GM21723 (cell line): ENCODE measurements at regions not wholly inside any gene's neighbourhood (a gene's known extent, or its start where the extent isn't known, plus 50 kb on each side); places are given as distances from the start of the nearest gene placed in this dataset.

ENCODE experiments used
- ATAC-seq: cut with Tn5 transposase; IDR thresholded peaks from one replicate; pipeline ENCODE4 v1.9.1; 2021; ENCODE audit warnings: mild to moderate bottlenecking, moderate library complexity; ENCODE audit not compliant: unreplicated experiment

DNA sequence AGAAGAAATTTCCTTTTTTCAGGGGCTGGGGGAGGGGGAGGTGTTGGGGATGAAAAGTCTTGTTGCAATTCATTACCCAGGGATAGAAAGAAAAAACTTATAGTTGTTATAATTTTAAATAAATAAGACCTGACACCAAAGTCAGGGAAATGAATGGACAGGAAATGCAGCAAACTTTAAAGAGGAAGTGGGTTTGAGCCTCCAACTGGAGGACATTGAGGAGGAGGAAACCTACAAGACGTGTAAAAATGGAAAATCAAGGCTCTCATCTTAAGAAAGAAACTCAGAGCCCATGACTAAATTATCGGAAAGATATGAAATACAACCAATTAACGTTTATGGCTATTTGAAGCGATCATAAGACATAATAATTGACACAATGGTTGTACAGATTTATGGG, 54.4 kb downstream of the NIBAN1 start:
- no peak for ATAC-seq

DNA sequence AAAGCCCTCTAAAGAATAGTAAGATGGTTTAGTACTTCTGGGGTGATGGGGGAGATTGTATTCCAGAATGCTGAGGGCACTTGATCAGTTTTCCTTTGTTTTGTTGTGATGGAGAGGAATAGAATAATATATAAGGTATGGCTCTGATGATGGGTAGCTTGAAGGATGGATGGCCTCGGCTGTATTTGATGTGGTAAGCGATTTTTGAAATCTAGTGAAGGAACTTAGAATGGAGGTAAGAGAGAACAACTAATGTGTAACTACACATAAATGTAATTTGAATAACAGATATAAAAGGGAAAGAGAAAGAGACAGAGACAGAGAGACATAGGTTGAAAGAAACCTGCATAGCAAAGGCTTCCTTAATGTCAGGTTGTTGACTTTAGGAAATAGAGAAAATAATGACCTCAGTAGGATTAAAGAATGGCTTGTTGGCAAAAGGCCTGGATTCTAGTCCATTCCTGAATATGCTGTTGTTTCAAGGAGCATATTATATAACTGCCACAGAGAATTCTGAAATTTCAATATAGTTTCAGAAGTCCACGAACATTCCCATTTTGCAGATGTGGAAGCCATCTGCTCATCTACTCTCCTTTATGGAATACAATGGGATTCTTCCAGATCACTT, 58.7 kb downstream of the NIBAN1 start:
- no peak for ATAC-seq

DNA sequence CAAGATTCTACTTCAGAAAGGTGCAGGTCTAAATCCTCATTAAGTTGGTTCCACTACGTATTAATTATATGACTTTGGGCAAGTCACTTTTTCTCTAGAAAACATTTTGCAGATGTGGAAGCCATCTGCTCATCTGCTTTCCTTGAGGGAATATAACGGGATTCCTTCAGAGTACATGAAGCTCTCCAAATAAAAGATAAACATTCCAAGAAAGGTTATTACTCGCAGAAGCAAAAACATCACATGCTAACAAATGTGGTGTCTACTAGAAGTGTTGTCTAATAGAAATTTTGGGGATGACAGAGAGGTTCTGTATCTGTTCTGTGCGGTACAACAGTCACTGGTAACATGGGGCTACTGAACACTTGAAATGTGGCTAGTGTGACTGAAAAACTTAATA, 60.2 kb downstream of the NIBAN1 start:
- no peak for ATAC-seq

DNA sequence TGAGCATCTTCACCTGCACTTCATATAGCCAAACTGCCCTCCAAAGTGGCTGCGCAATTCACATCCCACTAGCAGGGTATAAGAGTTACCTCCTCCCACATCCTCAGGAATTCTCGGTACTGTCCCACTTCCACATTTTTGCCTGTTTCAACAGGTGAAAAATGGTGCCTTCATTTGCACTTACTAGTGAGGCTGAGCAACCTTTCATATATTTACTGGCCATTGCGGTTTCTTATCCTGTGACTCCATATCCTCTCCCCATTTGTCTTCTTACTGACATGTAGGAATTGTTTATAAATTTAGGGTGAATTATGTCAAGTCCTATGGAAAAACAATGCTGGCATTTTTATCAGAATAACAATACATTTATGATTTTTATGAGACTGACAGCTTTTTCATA, 61.9 kb downstream of the NIBAN1 start:
- ATAC-seq, result no peak

DNA sequence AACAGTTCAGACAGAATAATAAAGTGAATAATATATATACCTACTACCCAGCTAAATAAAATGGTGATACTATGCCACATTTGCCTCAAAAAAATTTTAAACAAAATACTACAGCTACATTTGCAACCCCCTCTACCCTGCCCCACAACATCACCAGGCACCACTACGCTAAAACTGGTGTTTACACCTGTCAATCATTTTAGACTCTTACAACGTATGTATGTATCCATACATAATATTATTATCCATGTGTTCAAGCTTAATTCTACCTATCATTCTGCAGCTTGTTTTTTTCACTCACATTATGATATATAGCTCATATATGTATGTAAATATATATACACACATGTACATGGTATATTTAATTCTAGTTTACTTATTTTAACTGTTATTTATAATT, 62.5 kb downstream of the NIBAN1 start:
- ATAC-seq, result no peak

DNA sequence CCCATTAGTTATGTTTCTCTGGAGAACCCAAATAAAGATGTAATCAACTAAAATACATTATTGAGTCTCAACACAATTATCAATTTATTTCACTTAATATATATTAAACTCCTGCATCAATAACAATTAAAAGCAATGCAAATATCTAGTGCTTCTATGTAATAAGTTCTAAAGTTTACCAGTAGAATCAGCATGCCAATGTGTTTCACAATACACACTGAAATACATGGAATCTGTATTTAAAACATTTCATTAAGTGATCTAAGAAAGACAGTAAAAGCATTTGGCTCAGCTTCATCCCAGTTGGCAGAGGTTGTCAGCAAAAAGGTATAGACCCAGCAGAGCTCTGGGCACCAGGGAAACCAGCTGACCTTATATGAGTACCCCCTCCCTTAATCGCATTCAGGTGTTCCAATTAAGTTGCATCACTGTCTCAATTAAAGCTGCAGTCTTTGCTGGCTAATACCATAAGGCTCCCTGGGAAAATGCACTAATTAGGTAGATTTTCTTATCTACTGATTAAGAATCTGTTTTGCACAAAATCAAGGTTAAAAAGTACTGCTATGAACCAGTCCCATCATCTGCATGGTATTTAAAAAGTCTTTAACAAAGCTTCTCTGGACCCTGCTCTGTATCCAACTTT, 63.1 kb downstream of the NIBAN1 start:
- no peak for ATAC-seq

DNA sequence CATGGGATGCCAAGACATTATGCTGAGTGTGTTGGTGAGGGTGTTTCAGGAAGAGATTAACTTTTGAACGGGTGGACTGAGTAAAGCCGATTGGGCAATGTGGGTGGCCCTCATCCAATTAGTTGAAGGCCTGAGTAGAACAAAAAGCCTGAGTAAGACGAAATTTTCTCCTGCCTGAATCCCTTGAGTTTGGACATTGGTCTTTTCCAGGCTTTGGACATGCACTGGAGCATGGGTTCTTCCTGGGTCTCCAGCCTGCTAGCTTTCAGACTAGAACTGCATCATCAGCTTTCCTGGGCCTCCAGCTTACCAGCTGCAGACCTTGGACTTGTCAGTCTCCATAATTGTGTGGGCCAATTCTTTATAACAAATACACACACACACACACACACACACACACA, 63.6 kb downstream of the NIBAN1 start:
- ATAC-seq, result no peak

DNA sequence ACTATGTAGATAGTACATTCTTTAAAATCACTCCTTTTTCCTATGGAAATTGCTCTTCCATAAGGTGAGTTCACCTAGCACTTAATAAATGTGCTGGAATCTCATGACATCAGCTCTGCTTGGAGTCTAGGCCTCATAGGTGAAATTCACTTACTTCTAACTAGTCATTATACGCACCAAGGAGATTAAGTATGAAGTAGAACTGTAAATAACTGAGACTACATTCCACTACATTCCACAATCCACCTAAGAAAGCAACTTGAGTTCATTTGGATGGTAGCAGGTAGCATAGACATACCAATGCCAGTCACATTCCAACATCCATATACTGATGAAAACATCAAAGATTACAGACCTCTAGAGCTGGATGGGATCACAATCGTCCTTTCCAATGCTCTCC, 64.3 kb downstream of the NIBAN1 start:
- no peak for ATAC-seq

DNA sequence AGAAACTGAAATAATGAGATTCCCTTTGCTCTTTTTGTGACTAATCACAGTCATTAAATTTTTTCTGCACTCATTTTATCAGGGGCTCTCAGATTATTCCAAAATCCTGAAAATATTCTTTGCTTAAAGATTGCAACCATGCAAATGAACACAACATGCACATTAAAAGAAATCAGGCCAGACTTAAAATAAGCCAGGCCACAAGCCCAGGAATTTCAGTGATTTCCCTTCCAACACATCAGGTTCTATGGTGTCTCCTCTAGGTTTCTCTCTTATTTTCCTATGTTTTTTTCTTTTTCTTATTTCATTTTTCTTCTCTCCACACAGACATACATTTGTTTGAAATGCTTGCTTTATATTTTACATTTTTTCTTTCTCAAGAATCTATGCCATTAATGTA, 65.3 kb downstream of the NIBAN1 start:
- ATAC-seq, result no peak

DNA sequence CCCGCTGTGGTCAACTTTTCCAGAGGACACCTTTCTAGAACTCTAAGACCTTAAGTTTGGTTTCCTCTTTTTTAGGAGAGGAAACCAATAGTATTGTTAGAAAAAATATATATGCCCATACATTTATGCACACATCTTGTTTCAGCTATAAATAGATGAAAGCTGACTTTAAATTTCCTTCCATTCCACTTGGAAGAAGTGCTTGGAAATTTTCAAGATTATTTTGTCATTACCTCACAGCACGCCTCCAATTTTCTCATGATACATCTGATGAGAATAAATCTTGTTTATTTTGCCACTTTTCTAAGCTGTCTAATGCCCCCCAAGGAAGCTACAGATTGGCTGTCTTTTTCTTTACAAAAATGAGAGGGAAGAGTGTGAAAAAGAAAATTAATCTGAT, 65.8 kb downstream of the NIBAN1 start:
- no peak for ATAC-seq

DNA sequence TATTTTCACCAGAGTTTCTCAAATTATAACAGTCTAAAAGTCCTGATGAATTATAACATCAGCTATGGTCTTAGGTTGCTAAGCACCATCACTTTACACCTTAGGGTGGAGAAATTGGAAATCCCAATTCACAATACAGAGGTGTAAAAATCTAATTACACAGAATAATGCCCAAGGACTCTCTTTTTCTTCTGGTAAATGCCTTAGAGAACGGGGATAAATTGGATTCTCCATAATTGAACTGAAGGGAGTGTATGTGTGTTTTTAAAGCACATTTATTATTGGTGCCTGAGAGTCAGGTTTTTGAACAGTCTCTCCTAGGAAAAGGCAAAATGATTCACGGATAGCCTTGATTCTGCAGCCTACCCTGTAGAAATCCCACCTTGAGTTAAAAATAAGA, 66.8 kb downstream of the NIBAN1 start:
- no peak for ATAC-seq

DNA sequence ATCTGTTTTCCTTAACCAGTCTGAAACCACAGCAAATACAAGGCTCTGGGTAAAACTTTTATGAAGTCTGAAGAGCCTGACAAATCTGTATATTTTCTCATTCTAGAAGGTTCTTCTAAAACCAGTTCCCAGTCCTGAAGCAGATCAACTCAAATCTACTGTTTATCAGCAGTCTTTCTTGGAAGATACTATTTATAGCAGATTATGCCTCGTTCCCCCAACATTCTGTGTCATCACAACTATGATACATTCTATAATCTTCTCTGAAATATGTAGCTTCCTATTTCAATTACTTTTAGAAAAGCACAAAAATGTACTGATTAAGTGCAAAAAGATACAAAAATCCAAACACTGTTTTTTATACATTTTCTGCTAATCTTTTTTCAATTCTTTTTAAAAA, 67.5 kb downstream of the NIBAN1 start:
- no peak for ATAC-seq

DNA sequence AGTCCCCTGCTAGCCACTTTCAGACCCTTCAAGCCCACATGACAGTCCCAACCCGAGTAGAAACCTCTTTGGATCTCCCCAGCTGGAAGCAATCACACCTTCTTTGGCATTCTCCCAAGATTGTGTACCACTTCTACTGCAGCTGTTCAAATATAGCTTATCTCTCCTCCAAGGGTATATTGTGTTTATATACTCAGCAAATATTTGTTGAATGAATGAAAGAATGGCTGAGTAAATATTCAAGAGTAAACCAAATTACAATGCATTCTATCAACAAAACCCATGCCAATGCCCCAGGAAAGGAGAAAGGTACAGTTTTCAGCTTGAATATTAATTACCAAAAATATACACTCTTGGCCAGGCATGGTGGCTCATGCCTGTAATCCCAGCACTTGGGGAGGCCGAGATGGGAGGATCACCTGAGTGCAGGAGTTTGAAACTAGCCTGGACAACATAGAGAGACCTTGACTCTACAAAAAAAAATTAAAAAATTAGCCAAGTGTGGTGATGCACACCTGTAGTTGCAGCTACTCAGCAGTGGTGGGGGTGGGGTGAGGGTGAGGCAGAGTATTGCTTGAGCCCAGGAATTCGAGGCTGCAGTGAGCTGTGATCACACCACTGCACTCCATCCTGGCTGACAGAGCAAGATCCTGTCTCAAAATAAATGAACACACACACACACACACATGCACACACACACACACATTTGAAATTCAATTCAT, 68.5 kb downstream of the NIBAN1 start:
- ATAC-seq, result no peak

DNA sequence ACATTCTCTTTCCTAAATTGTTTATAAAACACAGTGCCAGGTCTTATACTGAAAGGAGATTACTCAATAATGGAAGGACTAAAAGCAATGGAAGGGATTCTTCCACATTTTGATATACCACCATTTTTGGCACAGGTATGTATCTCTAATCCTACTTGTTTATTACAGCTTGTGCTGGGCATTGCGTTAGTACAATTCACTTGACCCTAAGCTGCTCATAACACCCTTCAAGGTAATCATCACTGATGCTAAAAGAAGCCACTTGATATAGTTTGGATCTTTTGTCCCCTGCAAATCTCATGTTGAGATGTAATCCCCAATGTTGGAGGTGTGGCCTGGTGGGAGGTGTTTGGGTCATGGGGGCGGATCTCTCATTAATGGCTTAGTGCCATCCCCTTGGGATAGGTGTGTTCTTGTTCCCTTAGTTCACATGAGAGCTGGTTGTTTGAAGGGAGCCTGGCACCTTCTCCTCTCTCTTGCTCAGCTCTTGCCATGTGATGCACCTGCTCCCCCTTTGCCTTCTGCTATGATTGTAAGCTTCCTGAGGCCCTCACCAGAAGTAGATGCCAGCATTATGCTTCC, 71.1 kb downstream of the NIBAN1 start:
- no peak for ATAC-seq

DNA sequence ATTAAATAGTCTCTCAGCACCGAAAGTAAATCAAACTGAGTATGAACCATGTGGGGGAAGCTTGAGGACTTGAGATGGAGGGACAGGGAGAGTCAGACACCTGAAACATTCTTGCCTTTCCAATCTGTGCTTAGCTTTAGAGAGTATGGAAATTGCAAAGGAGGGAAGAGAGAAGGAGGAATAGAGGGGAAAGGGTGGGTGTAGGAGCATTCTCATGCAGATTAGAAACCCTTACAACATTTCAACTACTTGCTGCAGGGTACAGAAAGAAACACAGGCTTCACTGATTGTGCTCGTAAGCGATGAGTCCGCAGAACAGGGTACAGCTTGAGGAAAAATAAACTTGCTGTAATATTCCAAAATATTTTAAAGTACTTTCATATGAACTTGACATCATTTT, 73.8 kb downstream of the NIBAN1 start:
- no peak for ATAC-seq

DNA sequence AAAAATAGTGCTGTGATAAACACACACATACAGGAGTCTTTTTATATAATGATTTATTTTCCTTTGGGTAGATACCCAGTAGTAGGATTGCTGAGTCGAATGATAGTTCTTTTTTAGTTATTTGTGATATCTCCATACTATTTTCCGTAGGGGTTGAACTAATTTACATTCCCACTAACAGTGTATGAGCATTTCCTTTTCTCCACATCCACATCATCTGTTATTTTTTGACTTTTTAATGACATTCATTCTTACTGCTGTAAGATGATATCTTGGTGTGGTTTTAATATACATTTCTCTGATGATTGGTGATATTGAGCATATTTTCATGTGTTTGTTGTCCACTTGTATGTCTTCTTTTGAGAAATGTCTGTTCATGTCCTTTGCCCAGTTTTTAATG, 78.3 kb downstream of the NIBAN1 start:
- no peak for ATAC-seq

DNA sequence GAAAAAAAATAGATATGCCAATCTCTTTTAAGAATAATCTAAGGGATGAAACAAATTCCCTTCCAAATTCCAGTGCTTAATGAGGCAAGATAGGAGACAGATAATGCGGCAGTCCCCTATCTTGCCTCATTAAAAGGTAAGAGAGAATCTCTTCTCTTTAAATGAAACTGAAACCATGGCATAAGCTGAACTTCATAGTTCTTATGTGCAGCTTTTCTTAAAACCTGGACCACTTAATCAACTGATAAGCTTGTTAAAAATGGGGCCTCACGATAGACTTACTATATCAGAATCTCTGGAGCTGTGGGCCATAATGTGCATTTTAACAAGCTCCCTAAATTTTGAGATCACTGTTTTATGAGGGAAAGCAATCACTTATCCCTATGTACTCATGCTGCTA, 79.2 kb downstream of the NIBAN1 start:
- ATAC-seq, result no peak

DNA sequence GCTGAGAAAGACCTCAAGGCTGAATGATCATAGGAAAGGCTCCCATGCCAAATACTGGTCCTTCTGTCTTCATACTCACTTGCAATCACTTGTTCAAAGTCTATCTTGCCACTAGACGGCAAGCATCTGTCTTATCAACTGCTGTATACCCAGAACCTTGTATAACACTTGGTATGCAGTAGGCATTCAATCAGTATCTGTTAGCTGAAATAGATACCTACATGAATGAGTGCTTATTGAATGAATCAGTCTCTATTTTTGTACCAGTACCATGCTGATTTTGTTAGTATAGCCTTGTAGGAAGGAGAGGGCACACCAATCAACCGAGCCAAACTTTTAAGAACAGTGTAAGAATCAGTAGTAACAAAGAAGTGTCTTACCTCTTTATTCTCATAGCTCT, 80.6 kb downstream of the NIBAN1 start:
- ATAC-seq, result no peak

DNA sequence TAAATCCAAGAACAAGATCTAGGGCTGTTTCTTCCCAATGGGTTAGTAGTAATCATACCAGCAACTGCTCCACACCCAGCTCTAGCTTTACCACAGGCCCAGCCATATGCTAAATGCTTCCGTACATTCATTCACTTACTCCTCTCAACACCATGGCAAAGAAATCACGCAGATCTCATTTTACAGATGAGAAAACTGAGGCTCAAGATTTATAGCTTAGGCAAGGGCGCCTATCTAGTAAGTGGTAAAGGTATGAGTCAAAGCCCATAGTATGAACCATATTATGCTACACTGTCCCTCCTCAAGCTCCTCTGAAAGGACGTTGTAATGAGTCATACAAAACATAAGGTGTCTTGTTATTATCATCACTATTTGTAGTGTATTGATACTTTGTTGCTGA, 82.2 kb downstream of the NIBAN1 start:
- peak; percentile 77 for ATAC-seq

DNA sequence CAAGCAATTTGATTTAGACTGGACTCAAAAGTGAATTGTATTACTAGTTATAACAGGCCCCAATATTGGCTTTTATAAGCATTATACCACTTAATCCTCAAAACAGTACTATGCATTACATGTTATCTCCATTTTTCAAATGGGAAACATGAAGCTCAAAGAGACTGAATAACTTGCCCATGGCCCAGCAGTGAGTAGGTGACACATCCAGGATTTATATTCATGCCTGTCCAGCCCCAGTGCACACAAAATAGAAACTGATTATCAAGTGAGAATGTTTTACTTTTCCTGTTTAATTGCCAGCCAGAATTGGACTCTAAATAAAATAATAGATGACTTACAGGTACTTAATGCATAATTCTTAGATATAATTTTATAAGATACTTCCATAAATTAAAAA, 82.9 kb downstream of the NIBAN1 start:
- ATAC-seq, result no peak

DNA sequence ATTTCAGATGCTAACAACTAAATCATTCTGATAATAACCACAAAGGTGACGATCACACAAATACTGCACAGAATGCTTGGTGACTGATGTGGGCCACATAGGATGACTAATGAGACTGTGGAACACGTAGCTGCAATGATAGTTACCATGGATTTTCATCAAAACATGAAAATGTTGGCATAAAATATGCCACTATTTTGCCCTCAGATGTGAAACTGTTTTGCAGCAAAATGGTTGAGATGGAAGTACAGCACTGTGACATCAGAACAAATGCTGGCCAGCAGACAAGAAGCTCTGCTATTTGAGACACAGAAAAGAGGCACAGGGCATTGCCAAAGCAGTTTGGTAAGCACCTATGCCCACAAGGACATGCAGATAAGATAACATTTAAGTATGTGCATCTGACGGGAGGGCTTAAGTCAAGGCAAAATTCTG, 83.8 kb downstream of the NIBAN1 start:
- no peak for ATAC-seq

DNA sequence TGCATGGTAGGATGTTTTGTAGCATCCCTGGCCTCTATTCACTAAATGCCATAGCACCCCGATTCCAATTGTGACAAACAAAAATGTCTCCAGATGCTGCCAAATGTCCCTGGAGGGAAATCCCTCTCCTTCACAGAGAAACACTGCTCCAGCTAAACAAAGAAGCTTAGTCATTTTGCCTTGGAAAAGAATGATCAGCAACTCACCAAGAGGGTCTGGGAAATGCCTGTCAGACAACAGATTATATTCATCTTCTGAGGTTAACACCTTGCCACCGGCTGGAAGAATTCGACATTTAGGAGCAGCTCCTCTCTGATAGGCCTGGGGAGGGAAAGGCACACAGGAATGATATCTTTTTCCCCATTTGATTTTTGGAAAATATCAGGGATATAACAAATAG, 84.4 kb downstream of the NIBAN1 start:
- ATAC-seq, result no peak
